ENCODE measurements at regions not wholly inside any gene's neighbourhood (a gene's known extent, or its start where the extent isn't known, plus 50 kb on each side); places are given as distances from the start of the nearest gene placed in this dataset.

DNA sequence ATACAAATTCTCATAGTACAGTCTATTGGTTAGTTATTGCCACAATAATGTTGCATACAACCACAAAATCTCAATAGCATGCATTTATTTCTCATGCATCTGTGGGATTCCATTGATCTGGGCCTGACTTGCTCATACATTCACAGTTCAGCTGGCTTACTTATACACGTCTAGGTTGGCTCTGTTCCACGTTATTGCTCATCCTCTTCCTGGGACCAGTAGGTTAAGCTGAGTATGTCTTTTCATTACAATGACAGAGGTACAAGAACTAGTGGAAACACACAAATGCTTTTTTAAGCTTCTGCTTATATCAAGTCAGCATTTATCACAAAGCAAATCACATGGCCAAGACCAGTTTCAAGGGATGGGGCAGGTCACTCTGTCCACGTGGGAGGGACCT lies 485.3 kb upstream of the BTBD3 start:
- TF ChIP-seq EP300 (IDR thresholded peaks at IDR 0.05) (no peak), POLR2AphosphoS5 (IDR thresholded peaks at IDR 0.05) (no peak), POLR2A (IDR thresholded peaks at IDR 0.05; ENCODE audit: low read depth) (no peak)
- TF ChIP-seq, protein P1, sequence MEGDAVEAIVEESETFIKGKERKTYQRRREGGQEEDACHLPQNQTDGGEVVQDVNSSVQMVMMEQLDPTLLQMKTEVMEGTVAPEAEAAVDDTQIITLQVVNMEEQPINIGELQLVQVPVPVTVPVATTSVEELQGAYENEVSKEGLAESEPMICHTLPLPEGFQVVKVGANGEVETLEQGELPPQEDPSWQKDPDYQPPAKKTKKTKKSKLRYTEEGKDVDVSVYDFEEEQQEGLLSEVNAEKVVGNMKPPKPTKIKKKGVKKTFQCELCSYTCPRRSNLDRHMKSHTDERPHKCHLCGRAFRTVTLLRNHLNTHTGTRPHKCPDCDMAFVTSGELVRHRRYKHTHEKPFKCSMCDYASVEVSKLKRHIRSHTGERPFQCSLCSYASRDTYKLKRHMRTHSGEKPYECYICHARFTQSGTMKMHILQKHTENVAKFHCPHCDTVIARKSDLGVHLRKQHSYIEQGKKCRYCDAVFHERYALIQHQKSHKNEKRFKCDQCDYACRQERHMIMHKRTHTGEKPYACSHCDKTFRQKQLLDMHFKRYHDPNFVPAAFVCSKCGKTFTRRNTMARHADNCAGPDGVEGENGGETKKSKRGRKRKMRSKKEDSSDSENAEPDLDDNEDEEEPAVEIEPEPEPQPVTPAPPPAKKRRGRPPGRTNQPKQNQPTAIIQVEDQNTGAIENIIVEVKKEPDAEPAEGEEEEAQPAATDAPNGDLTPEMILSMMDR (IDR thresholded peaks at IDR 0.05), result no peak
- no peak overlapping the region for H3K27ac ChIP-seq (replicated peaks in 1 of 4)
- DNase-seq (ENCODE audit: extremely low spot score), result no peak
- intact Hi-C loops (cut with DNase I), result no loop called here
- H3K4me3 ChIP-seq, result no peak overlapping the region
- WGBS, result 31% methylated on average over 3 of the region's 3 CpGs
- no peaks in the 10 kb centered on the region for H3K27me3 ChIP-seq
- no peaks in the 10 kb centered on the region for H3K4me1 ChIP-seq
- H3K36me3 ChIP-seq, result no peaks in the 10 kb centered on the region
- H3K9me3 ChIP-seq, result peaks cover 0 to 7% (median 0%) of the 10 kb centered on the region in 4 donors

DNA sequence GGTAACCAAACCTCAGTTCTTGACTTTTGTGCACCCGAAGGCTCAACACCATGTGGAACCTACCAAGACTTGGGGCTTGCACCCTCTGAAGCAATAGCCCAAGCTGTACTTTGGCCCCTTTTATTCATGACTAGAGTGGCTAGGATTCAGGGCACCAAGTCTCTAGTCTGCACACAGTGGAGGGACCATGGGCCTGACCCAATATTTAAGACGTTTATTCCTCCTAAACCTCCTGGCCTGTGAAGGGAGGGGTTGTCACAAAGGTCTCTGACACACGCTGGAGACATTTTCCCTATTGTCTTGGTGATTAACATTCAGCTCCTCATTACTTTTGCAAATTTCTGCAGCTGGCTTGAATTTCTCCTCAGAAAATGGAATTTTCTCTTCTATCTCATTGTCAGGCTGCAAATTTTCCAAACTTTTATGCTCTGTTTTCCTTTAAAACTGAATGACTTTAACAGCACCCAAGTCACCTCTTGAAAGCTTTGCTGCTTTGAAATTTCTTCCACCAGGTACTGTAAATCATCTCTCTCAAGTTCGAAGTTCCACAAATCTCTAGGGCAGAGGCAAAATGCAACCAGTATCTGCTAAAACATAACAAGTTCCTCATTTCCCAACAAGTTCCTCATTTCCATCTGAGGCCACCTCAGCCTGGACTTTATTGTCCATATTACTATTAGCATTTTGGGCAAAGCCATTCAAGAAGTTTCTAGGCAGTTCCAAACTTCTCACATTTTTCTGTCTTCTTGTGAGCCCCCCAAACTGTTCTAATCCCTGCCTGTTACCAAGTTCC lies 481.4 kb upstream of the BTBD3 start:
- TF ChIP-seq, protein P1 (IDR thresholded peaks at IDR 0.05), result no peak
- no peak for TF ChIP-seq EP300 (IDR thresholded peaks at IDR 0.05)
- TF ChIP-seq POLR2A (IDR thresholded peaks at IDR 0.05; ENCODE audit: low read depth), result no peak
- TF ChIP-seq POLR2AphosphoS5 (IDR thresholded peaks at IDR 0.05), result no peak
- 71% methylated on average over 4 of the region's 4 CpGs for WGBS
- Histone ChIP-seq H3K36me3 (no peaks in the 10 kb centered on the region), H3K27ac (replicated peaks in 1 of 4) (no peak overlapping the region), H3K4me1 (no peaks in the 10 kb centered on the region), H3K27me3 (peaks cover 0 to 4% (median 0%) of the 10 kb centered on the region in 4 donors), H3K9me3 (peaks cover 0 to 7% (median 0%) of the 10 kb centered on the region in 4 donors), H3K4me3 (no peak overlapping the region)
- no peak for DNase-seq (ENCODE audit: extremely low spot score)
- intact Hi-C loops (cut with DNase I), result no loop called here

DNA sequence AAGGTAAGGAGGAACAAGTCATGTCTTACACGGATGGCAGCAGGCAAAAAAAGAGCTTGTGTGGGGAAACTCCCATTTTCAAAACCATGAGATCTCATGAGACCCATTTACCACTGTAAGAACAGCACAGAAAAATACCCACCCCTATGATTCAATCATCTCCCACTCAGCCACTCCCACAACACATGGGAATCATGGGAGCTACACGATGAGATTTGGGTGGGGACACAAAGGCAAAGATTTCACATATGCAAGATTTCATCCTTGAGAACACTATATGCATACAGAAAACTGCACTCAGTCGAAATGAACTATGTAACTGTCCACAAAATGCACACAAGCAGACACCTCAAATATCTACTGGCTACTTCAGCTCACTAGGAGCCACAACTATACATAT lies 480.6 kb upstream of the BTBD3 start:
- TF ChIP-seq, protein P1 (IDR thresholded peaks at IDR 0.05), result no peak
- TF ChIP-seq POLR2AphosphoS5 (IDR thresholded peaks at IDR 0.05) (no peak), POLR2A (IDR thresholded peaks at IDR 0.05; ENCODE audit: low read depth) (no peak), EP300 (IDR thresholded peaks at IDR 0.05) (no peak)
- H3K4me3 ChIP-seq, result no peak overlapping the region
- H3K27me3 ChIP-seq, result peaks cover 0 to 4% (median 0%) of the 10 kb centered on the region in 4 donors
- no peaks in the 10 kb centered on the region for H3K4me1 ChIP-seq
- H3K9me3 ChIP-seq, result peaks cover 0 to 7% (median 0%) of the 10 kb centered on the region in 4 donors
- H3K27ac ChIP-seq (replicated peaks in 1 of 4), result no peak overlapping the region
- no peaks in the 10 kb centered on the region for H3K36me3 ChIP-seq
- intact Hi-C loops (cut with DNase I), result no loop called here
- 77% methylated on average over 3 of the region's 3 CpGs for WGBS
- no peak for DNase-seq (ENCODE audit: extremely low spot score)

DNA sequence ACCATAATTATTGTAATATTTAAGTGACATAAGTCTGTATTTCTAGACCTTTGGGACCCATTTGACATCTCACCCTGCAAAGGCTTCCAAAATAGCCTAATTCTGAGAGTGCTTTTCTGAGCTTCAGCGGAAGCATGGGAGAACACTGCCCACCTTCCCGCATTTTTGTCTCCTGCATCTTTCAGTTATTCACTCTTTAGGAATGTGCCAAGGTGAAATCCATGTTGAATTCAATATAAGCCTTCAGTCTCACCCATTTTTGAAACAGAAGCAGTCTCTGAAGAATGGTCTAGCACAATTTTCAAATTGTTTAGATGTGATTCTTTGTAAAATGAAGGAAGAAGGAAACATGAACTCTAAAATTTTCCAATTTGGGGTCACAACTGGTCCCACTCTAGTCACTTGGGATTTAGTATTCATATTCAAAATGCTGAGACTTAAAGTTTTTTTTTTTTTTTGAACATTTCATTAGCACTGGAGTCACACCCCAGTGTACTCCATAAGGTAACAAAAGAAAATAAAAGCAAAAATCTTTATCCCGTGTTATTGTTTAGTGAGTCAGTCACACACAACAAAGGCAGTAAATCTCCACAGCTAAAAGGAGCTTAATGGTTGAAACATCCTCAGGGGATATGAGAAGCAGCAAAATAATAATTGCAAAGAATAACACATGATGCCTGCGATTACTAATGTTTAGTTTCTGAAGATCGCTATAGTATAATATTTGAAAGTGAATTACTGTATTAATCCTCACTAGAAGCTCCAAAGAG lies 479.9 kb upstream of the BTBD3 start:
- no peaks in the 10 kb centered on the region for H3K36me3 ChIP-seq
- no peak for DNase-seq (ENCODE audit: extremely low spot score)
- peaks cover 0 to 7% (median 0%) of the 10 kb centered on the region in 4 donors for H3K9me3 ChIP-seq
- H3K27me3 ChIP-seq, result peaks cover 0 to 4% (median 0%) of the 10 kb centered on the region in 4 donors
- no peak for TF ChIP-seq POLR2AphosphoS5 (IDR thresholded peaks at IDR 0.05)
- TF ChIP-seq, protein P1 (IDR thresholded peaks at IDR 0.05), result no peak
- no peak for TF ChIP-seq POLR2A (IDR thresholded peaks at IDR 0.05; ENCODE audit: low read depth)
- TF ChIP-seq EP300 (IDR thresholded peaks at IDR 0.05), result no peak
- H3K27ac ChIP-seq (replicated peaks in 1 of 4), result no peak overlapping the region
- H3K4me1 ChIP-seq, result no peaks in the 10 kb centered on the region
- intact Hi-C loops (cut with DNase I), result no loop called here
- no peak overlapping the region for H3K4me3 ChIP-seq
- WGBS, result 94% methylated on average over 5 of the region's 5 CpGs
